NCI-H748 (cell line): ENCODE measurements at regions not wholly inside any gene's neighbourhood (a gene's known extent, or its start where the extent isn't known, plus 50 kb on each side); places are given as distances from the start of the nearest gene placed in this dataset.

Source experiments
- DNase-seq: peaks from one replicate; lab custom pipeline; 2025; ENCODE audit not compliant: unreplicated experiment; lab: John Stamatoyannopoulos, UW

- DNase-seq: no peak
Measured at GRCh38 chr4:36394352-36394903, 113.0 kb downstream of the DTHD1 start.

GRCh38 chr4:36399762-36400353, 118.4 kb downstream of the DTHD1 start:
- DNase-seq: peak; percentile 1

GRCh38 chr4:36402008-36402758, 120.8 kb downstream of the DTHD1 start:
- DNase-seq: no peak

GRCh38 chr4:36411338-36411737, 129.9 kb downstream of the DTHD1 start:
- no peak for DNase-seq

GRCh38 chr4:36414248-36414647, 132.8 kb downstream of the DTHD1 start:
- peak; percentile 24 for DNase-seq

GRCh38 chr4:36417146-36417545, 135.7 kb downstream of the DTHD1 start:
- DNase-seq: peak; percentile 28

GRCh38 chr4:36420111-36420679, 138.8 kb downstream of the DTHD1 start:
- DNase-seq: no peak

GRCh38 chr4:36422607-36423006, 141.2 kb downstream of the DTHD1 start:
- no peak for DNase-seq

GRCh38 chr4:36426741-36427140, 145.3 kb downstream of the DTHD1 start:
- no peak for DNase-seq

- no peak for DNase-seq
Measured at GRCh38 chr4:36427696-36428095, 146.3 kb downstream of the DTHD1 start.

- DNase-seq: no peak
Measured at GRCh38 chr4:36432586-36432985, 151.2 kb downstream of the DTHD1 start.

- peak; percentile 60 for DNase-seq
Measured at GRCh38 chr4:36439556-36439955, 158.1 kb downstream of the DTHD1 start.

GRCh38 chr4:36445480-36445879, 164.1 kb downstream of the DTHD1 start:
- no peak for DNase-seq

- no peak for DNase-seq
Measured at GRCh38 chr4:36446275-36446674, 164.9 kb downstream of the DTHD1 start.

GRCh38 chr4:36461344-36461743, 179.9 kb downstream of the DTHD1 start:
- no peak for DNase-seq

- DNase-seq: no peak
Measured at GRCh38 chr4:36467670-36468069, 186.3 kb downstream of the DTHD1 start.

GRCh38 chr4:36471903-36472302, 190.5 kb downstream of the DTHD1 start:
- no peak for DNase-seq

GRCh38 chr4:36476135-36476534, 194.7 kb downstream of the DTHD1 start:
- no peak for DNase-seq

GRCh38 chr4:36477861-36478260, 196.4 kb downstream of the DTHD1 start:
- DNase-seq: no peak

- DNase-seq: no peak
Measured at GRCh38 chr4:36485885-36486284, 204.5 kb downstream of the DTHD1 start.

GRCh38 chr4:36489798-36490197, 208.4 kb downstream of the DTHD1 start:
- no peak for DNase-seq

GRCh38 chr4:36492041-36492440, 210.6 kb downstream of the DTHD1 start:
- DNase-seq: no peak
